AG09309 (cell line): ENCODE measurements at regions not wholly inside any gene's neighbourhood (a gene's known extent, or its start where the extent isn't known, plus 50 kb on each side); places are given as distances from the start of the nearest gene placed in this dataset.

Experiments used
- DNase-seq: peaks from one replicate; pipeline ENCODE4 v3.0.0-alpha.2; 2010; ENCODE audit warnings: low read depth
- H3K4me3 ChIP-seq: 2 replicates; pipeline ENCODE4 v1.5.1; 2011; ENCODE audit warnings: mild to moderate bottlenecking, low read depth, low read length, moderate library complexity; ENCODE audit not compliant: control insufficient read depth
- TF ChIP-seq, protein P1 (sequence below): IDR thresholded peaks from 2 replicates; pipeline ENCODE4 v1.5.1; 2011; ENCODE audit warnings: mild to moderate bottlenecking, low read depth, low read length, inconsistent platforms; ENCODE audit not compliant: insufficient read depth, control insufficient read depth; ENCODE audit errors: missing control alignments

DNA sequence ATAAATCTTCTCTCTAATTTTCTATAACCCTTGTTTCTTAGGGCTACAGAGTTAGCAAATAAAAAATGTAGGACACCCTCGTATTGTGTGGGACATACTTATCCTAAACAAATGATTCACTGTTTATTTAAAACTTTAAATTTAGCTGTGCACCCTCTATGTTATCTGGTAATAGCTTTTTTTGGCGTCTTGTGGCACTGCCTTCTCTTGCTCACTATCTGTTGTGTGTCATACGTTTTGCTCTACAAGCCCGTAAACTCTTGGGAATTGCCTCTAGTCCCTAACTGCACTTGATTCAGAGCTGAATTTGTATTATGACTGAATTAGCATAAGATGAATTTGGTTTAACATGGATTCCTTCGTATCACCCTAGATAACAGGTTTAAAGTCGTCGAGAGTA is 144.3 kb upstream of the MYOCD start:
- H3K4me3 ChIP-seq: no peak overlapping the region
- TF ChIP-seq, protein P1, sequence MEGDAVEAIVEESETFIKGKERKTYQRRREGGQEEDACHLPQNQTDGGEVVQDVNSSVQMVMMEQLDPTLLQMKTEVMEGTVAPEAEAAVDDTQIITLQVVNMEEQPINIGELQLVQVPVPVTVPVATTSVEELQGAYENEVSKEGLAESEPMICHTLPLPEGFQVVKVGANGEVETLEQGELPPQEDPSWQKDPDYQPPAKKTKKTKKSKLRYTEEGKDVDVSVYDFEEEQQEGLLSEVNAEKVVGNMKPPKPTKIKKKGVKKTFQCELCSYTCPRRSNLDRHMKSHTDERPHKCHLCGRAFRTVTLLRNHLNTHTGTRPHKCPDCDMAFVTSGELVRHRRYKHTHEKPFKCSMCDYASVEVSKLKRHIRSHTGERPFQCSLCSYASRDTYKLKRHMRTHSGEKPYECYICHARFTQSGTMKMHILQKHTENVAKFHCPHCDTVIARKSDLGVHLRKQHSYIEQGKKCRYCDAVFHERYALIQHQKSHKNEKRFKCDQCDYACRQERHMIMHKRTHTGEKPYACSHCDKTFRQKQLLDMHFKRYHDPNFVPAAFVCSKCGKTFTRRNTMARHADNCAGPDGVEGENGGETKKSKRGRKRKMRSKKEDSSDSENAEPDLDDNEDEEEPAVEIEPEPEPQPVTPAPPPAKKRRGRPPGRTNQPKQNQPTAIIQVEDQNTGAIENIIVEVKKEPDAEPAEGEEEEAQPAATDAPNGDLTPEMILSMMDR: no peak
- no peak for DNase-seq

DNA sequence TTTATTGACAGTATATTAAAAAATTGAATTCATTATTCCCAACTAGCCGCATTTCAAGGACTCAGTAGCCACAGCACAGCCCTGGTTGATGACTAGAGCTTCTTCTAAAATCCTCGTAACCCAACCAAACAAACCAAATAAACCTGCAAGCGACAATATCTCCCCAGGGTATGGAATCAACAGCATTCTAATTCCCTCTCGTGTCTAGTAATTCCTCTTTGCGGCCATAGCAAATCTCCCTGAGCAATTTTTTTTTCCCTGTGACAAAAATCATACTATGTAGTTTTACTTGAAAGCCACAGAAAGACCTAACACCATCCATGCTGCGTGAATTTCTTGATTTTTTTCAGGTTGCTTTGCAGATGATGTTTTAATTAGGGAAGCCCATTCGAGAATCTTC is 143.4 kb upstream of the MYOCD start:
- DNase-seq: no peak
- TF ChIP-seq, protein P1: no peak
- H3K4me3 ChIP-seq: no peak overlapping the region

DNA sequence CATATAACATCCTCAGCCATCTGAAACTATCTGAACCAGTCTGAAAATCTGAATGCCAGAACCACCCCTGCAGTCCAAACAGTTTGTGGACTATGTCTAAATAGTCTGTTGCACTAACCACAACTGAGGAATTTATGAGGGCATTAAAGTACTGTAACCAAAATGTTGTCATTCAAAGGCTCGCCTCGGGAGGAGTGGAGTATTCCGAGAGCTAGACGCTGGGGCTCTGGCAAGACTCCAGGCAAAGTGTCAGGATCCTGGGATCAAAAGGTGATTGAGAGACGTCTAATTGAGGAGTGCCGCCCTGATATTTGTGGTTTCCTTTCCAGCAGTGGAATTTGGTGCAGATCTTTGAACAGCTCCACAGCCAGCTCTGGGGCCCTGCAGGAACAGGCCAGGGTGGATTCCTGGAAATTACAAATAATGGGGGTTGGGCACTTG is 142.9 kb upstream of the MYOCD start:
- TF ChIP-seq, protein P1: no peak
- DNase-seq: peak; percentile 80

DNA sequence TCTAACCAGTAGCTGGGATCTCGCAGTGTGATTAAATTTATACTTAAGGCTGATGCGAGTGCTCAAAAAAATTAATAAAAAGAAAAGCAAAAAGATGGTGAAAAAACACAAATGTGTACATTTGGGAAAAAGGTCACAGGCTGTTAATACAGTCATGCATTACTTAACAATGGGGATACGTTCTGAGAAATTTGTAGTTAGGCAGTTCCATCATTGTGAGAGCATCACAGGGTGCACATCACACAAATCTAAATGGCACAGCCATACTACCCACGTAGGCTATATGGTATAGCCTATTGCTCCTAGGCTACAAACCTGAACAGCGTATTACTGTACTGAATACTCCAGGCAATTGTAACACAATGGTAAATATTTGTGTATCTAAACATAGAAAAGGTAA is 142.4 kb upstream of the MYOCD start:
- no peak overlapping the region for H3K4me3 ChIP-seq
- TF ChIP-seq, protein P1: no peak
- DNase-seq: no peak

More for the DNA sequence above, 142.9 kb upstream of the MYOCD start:
- H3K4me3 ChIP-seq: no peak overlapping the region

DNA sequence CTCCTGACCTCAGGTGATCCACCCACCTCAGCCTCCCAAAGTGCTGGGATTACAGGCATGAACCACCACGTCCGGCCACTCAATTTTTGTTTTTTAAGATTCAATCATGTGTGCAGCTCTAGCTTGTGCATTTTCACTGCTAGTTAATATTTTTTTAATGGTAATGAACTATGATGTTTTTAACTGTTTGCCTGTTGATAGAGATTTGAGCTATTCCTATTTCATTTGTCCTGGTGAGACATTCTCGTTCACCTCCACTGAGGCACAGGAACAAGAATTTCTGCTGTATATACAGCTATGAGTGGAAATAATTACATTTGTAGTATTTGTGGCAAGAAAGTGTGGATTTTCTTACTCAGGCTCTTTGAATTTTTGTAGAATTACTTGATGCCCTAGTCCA is 137.7 kb upstream of the MYOCD start:
- TF ChIP-seq, protein P1: no peak
- no peak overlapping the region for H3K4me3 ChIP-seq
- no peak for DNase-seq

DNA sequence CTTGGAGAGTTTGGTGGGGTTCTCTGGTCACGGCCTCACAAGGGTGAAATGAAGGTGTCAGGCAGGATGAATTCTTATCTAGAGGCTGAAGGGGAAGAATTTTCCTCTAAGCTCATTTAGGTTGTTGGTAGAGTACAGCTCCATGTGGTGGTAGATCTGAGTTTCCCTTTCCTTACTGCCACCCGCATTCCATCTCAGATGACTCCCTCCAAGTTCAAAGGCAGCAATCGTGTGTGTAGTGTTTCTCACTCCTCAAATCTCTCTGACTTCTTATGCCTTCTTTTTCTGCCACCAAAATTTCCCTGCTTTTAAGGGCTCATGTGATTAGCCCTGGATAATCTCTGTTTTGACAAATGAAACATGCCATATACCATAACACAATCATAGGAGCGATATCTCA is 135.5 kb upstream of the MYOCD start:
- H3K4me3 ChIP-seq: no peak overlapping the region
- DNase-seq: no peak
- TF ChIP-seq, protein P1: no peak

DNA sequence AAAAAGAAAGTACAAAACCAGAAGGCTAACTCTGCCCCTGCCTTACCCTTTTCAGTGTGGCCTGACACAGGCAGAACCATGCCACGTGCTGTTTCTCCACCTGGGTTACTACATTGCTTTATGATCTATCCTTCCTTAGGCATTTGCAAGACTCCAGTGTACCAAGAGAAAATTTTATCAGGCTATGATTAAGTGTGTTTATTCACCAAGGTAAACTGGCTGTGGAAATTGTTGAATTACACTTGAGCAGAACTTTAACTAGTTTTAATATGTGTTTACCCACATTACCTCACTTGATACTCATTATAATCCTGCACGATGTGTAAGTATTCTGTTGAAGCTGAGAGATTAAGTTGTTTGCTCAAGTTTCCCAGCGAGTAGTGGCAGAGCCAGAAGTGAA is 129.7 kb upstream of the MYOCD start:
- TF ChIP-seq, protein P1: no peak
- DNase-seq: no peak
- H3K4me3 ChIP-seq: no peak overlapping the region
